Stimulated activated CD8-positive, alpha-beta memory T cell treated with anti-CD3 and anti-CD28 coated beads, Interleukin-4, amount 100 ng/mL, for 1 hour (primary cell): ENCODE measurements at regions not wholly inside any gene's neighbourhood (a gene's known extent, or its start where the extent isn't known, plus 50 kb on each side); places are given as distances from the start of the nearest gene placed in this dataset.
"Not testable (repeated sequence)": the region's sequence is repeated elsewhere in the genome, so short reads cannot be mapped to it uniquely, and the experiment has no call there.

Experiments
- DNase-seq, 2 donors: peaks; one replicate each; pipeline ENCODE4 v3.0.0-alpha.2; 2020; ENCODE audit warnings: low read depth in 2 of 2, low spot score in 1 of 2

GRCh38 chr10:44118500-44118899 is 266.4 kb downstream of the CXCL12 start:
- DNase-seq, result no peak

- no peak for DNase-seq
Measured at GRCh38 chr10:44116474-44116873, 268.4 kb downstream of the CXCL12 start.

- no peak for DNase-seq
Measured at GRCh38 chr10:44115516-44115915, 269.4 kb downstream of the CXCL12 start.

- no peak for DNase-seq
Measured at GRCh38 chr10:44114441-44114840, 270.5 kb downstream of the CXCL12 start.

- not testable (repeated sequence) for DNase-seq
Measured at GRCh38 chr10:44112280-44112679, 272.6 kb downstream of the CXCL12 start.

- DNase-seq, result no peak
Measured at GRCh38 chr10:44105696-44106095, 279.2 kb downstream of the CXCL12 start.

- DNase-seq, result no peak
Measured at GRCh38 chr10:44102726-44103255, 282.1 kb downstream of the CXCL12 start.

GRCh38 chr10:44101082-44101481 is 283.8 kb downstream of the CXCL12 start:
- no peak for DNase-seq

GRCh38 chr10:44099511-44099910 is 285.4 kb downstream of the CXCL12 start:
- no peak for DNase-seq

- not testable (repeated sequence) for DNase-seq
Measured at GRCh38 chr10:44096217-44096616, 288.7 kb downstream of the CXCL12 start.

- no peak for DNase-seq
Measured at GRCh38 chr10:44089671-44090070, 295.2 kb downstream of the CXCL12 start.

- no peak for DNase-seq
Measured at GRCh38 chr10:44087403-44087802, 297.5 kb downstream of the CXCL12 start.

- no peak for DNase-seq
Measured at GRCh38 chr10:44083719-44084400, 301.0 kb downstream of the CXCL12 start.

GRCh38 chr10:44071479-44071878 is 313.4 kb downstream of the CXCL12 start:
- no peak for DNase-seq

- no peak for DNase-seq
Measured at GRCh38 chr10:44070282-44070681, 314.6 kb downstream of the CXCL12 start.

GRCh38 chr10:44069573-44069972 is 315.3 kb downstream of the CXCL12 start:
- DNase-seq, result no peak

GRCh38 chr10:44068716-44069482 is 316.0 kb downstream of the CXCL12 start:
- DNase-seq, result no peak

GRCh38 chr10:44067432-44067831 is 317.5 kb downstream of the CXCL12 start:
- no peak for DNase-seq

- DNase-seq, result no peak
Measured at GRCh38 chr10:44066527-44067255, 318.2 kb downstream of the CXCL12 start.

GRCh38 chr10:44065788-44066526 is 318.9 kb downstream of the CXCL12 start:
- DNase-seq, result no peak
